A673 (cell line): ENCODE measurements at regions not wholly inside any gene's neighbourhood (a gene's known extent, or its start where the extent isn't known, plus 50 kb on each side); places are given as distances from the start of the nearest gene placed in this dataset.

Experiments
- CTCF ChIP-seq: fragments of 300-800, 200-600 bp; sonication (generic); conservative IDR thresholded peaks from 2 replicates; pipeline ENCODE4 v1.5.1; 2017; ENCODE audit warnings: low read depth, mild to moderate bottlenecking, antibody characterized with exemption, low read length, moderate library complexity, mixed read lengths
- EZH2 ChIP-seq: fragments of 200-600 bp; sonication (generic); IDR thresholded peaks from 2 replicates; pipeline ENCODE4 v1.6.1; 2017; ENCODE audit warnings: borderline replicate concordance, low read depth, mild to moderate bottlenecking, mixed read lengths, antibody characterized with exemption, low read length; ENCODE audit not compliant: poor library complexity, severe bottlenecking

DNA sequence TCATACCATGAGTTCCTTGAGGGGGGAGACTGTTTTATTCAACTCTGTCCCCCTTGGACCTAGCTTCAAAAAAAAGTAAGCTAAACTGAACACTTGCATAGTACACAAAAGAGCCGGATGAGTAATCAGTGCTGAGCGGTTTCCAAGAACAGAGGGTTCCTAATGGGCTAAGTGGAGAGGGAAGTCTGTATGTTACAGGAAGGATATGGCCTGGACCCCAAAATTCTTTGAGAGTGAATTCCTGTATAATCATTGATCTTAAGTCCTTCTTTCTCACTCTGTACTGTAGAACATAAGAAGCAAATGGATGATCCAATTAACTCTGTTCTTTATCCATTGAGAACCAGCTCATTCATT lies 324.7 kb upstream of the CNR1 start:
- TF ChIP-seq CTCF: no peak
- TF ChIP-seq EZH2: no peak
